NCI-H1694 (cell line): ENCODE measurements at regions not wholly inside any gene's neighbourhood (a gene's known extent, or its start where the extent isn't known, plus 50 kb on each side); places are given as distances from the start of the nearest gene placed in this dataset.
A peak's percentile ranks its signal among the peaks of the same experiment; 100 is the strongest.

Source experiments
- DNase-seq: peaks from one replicate; lab custom pipeline; 2025; lab: John Stamatoyannopoulos, UW

- DNase-seq: no peak
Observed at GRCh38 chr1:202067188-202067974, 55.3 kb upstream of the GPR37L1 start.

DNA sequence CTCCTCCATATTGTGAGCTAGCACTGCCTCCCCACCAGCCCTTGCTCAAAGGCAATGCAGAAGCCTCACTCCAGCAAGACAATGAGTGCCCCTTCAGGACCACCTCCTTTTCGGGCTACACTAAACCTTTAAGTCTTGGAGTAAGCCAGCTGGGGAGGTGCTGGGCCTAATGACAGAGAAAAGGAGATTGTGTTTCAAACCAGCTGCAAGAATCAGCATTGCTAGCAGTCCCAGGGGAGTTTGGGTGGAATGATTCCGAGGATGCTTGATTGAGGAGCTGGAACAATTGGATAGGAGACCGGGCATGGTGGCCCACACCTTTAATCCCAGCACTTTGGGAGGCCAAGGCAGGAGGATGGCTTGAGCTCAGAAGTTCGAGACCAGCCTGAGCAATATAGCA, 54.1 kb upstream of the GPR37L1 start:
- DNase-seq: no peak

DNA sequence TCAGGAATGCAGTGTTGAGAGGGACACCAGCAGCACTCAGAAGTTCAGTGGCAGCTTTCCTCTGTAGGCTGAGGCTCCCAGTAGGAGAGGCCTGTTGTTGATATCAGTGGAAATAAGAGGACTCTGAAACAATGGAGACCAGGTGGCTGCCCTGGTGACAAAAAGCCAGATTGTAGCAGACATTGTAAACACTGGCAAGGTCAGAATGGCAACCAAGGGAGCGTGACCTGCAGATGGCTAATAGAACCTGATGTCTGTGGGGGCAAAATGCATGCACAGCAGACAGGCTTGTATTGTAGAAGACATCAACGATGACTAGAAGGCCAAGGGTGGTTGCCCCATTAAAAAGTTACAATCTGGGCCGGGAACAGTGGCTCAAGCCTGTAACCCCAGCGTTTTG, 53.1 kb upstream of the GPR37L1 start:
- DNase-seq: peak; percentile 55

GRCh38 chr1:202072211-202072765, 50.4 kb upstream of the GPR37L1 start:
- no peak for DNase-seq
